HCT116 (cell line): ENCODE measurements at regions not wholly inside any gene's neighbourhood (a gene's known extent, or its start where the extent isn't known, plus 50 kb on each side); places are given as distances from the start of the nearest gene placed in this dataset.

Source experiments
- ATAC-seq: fragments of 200-7000 bp; cut with Tn5 transposase; 2 replicates; pipeline ENCODE4 v1.9.1; 2020; ENCODE audit warnings: mild to moderate bottlenecking, moderate library complexity
- BruUV-seq: library from RNA; stranded (reverse); fragments of 400-500 nt; replicated peaks from 2 replicates; lab custom pipeline; 2021; lab: Mats Ljungman, UMichigan
- CTCF ChIA-PET: fragments of 300-600 bp; sonication (Branson Sonifier 250); formaldehyde crosslinking; loops from one replicate; lab custom pipeline; 2021; ENCODE audit warnings: antibody characterized with exemption; lab: Charles Lee
- POLR2A ChIA-PET: fragments of 300-600, 350-600 bp; sonication (Branson Sonifier 250); formaldehyde crosslinking; loops from one replicate; lab custom pipeline; 2021; ENCODE audit warnings: antibody characterized with exemption; lab: Charles Lee
- RAD21 ChIA-PET, 2 experiments: fragments of 300-600 bp; sonication (Branson Sonifier 250); formaldehyde crosslinking; loops; one replicate each; lab custom pipeline; 2023; ENCODE audit warnings: low total read pairs in 2 of 2; ENCODE audit not compliant: uncharacterized antibody in 2 of 2, unreplicated experiment in 2 of 2, low non-redundant PET in 1 of 2; lab: Charles Lee
- DNase-seq: peaks from one replicate; pipeline ENCODE4 v3.0.0-alpha.2; 2010; ENCODE audit warnings: low read depth, low spot score
- H2AFZ ChIP-seq: fragments of 200-600 bp; shearing (Covaris generic), sonication (generic); 2 replicates; pipeline ENCODE4 v1.6.1; 2017; ENCODE audit warnings: low read depth, mixed run types, mixed read lengths, antibody characterized with exemption, low read length; ENCODE audit not compliant: poor library complexity, severe bottlenecking
- H3K27ac ChIP-seq: 2 replicates; pipeline ENCODE4 v1.5.1; 2012; ENCODE audit warnings: low read depth, low read length
- H3K27me3 ChIP-seq: fragments of 200-600 bp; sonication (generic); 2 replicates; pipeline ENCODE4 v1.6.1; 2016; ENCODE audit warnings: mixed run types, low read length, mixed read lengths; ENCODE audit not compliant: insufficient read depth
- H3K36me3 ChIP-seq, 2 experiments: fragments of 200-500 bp in 1 of 2; fragments of 200-600 bp in 1 of 2; sonication (Bioruptor generic) in 1 of 2; sonication (generic) in 1 of 2; 2 replicates each; pipeline versions ENCODE4 v1.5.1 to v1.6.1; 2014 to 2016; ENCODE audit warnings: low read length in 2 of 2, inconsistent platforms in 1 of 2, mixed read lengths in 1 of 2, mixed run types in 1 of 2; ENCODE audit not compliant: insufficient read depth in 2 of 2, control insufficient read depth in 1 of 2
- H3K4me1 ChIP-seq, 2 experiments: fragments of 200-600 bp in 1 of 2; sonication (generic) in 1 of 2; 2 replicates each; pipeline versions ENCODE4 v1.5.1 to v1.6.1; 2012 to 2017; ENCODE audit warnings: low read length in 2 of 2, inconsistent platforms in 1 of 2, mild to moderate bottlenecking in 1 of 2, mixed read lengths in 1 of 2, mixed run types in 1 of 2, moderate library complexity in 1 of 2; ENCODE audit not compliant: insufficient read depth in 2 of 2, control insufficient read depth in 1 of 2
- H3K4me2 ChIP-seq: fragments of 200-600 bp; sonication (generic); 2 replicates; pipeline ENCODE4 v1.6.1; 2017; ENCODE audit warnings: mixed run types, low read length, mixed read lengths
- H3K4me3 ChIP-seq, 2 experiments: fragments of 200-600 bp in 1 of 2; sonication (generic) in 1 of 2; replicated peaks in 1 of 2; 2 replicates each; pipeline ENCODE4 v1.5.1; 2011 to 2016; ENCODE audit warnings: low read length in 2 of 2, control low read depth in 1 of 2, low read depth in 1 of 2, mild to moderate bottlenecking in 1 of 2, mixed read lengths in 1 of 2, mixed run types in 1 of 2
- H3K79me2 ChIP-seq: fragments of 200-600 bp; sonication (generic); 2 replicates; pipeline ENCODE4 v1.6.1; 2017; ENCODE audit warnings: mild to moderate bottlenecking, mixed run types, low read length, moderate library complexity, mixed read lengths; ENCODE audit not compliant: insufficient read depth
- H3K9ac ChIP-seq: fragments of 200-600 bp; sonication (generic); 2 replicates; pipeline ENCODE4 v1.6.1; 2016; ENCODE audit warnings: low read length, mixed read lengths
- H3K9me2 ChIP-seq: fragments of 200-600 bp; sonication (generic), shearing (Covaris generic); 2 replicates; pipeline ENCODE4 v1.6.1; 2017; ENCODE audit warnings: mixed run types, mild to moderate bottlenecking, moderate library complexity; ENCODE audit not compliant: insufficient read depth
- H3K9me3 ChIP-seq, 2 experiments: fragments of 200-500 bp in 1 of 2; fragments of 200-600 bp in 1 of 2; sonication (Bioruptor generic) in 1 of 2; sonication (generic) in 1 of 2; 2 replicates each; pipeline ENCODE4 v1.6.1; 2014 to 2017; ENCODE audit warnings: low read length in 2 of 2, mixed read lengths in 2 of 2, inconsistent platforms in 1 of 2, low read depth in 1 of 2, mild to moderate bottlenecking in 1 of 2, mixed run types in 1 of 2, moderate library complexity in 1 of 2; ENCODE audit not compliant: control insufficient read depth in 1 of 2, insufficient read depth in 1 of 2
- H4K20me1 ChIP-seq: fragments of 200-600 bp; sonication (generic), shearing (Covaris generic); 2 replicates; pipeline ENCODE4 v1.6.1; 2017; ENCODE audit warnings: mixed run types, mild to moderate bottlenecking, moderate library complexity; ENCODE audit not compliant: insufficient read depth
- CEBPB ChIP-seq: IDR thresholded peaks from 2 replicates; pipeline ENCODE4 v1.6.1; 2012; ENCODE audit warnings: low read depth
- JUND ChIP-seq: IDR thresholded peaks from 2 replicates; pipeline ENCODE4 v1.6.1; 2012
- MAX ChIP-seq: IDR thresholded peaks from 2 replicates; pipeline ENCODE4 v1.6.1; 2012
- SRF ChIP-seq: IDR thresholded peaks from 2 replicates; pipeline ENCODE4 v1.6.1; 2012; ENCODE audit warnings: low read depth
- ZBTB33 ChIP-seq: IDR thresholded peaks from 2 replicates; pipeline ENCODE4 v1.6.1; 2011; ENCODE audit warnings: mild to moderate bottlenecking, low read length, moderate library complexity; ENCODE audit not compliant: insufficient replicate concordance; ENCODE audit errors: extremely low read depth
- ZFX ChIP-seq: fragments of 450-650 bp; IDR thresholded peaks from 2 replicates; pipeline ENCODE4 v1.6.1; 2017
- intact Hi-C: fragments of 100-400 bp; cut with micrococcal nuclease; formaldehyde crosslinking; loops from 2 replicates; pipeline ENCODE4 v1.10.0; 2022

DNA sequence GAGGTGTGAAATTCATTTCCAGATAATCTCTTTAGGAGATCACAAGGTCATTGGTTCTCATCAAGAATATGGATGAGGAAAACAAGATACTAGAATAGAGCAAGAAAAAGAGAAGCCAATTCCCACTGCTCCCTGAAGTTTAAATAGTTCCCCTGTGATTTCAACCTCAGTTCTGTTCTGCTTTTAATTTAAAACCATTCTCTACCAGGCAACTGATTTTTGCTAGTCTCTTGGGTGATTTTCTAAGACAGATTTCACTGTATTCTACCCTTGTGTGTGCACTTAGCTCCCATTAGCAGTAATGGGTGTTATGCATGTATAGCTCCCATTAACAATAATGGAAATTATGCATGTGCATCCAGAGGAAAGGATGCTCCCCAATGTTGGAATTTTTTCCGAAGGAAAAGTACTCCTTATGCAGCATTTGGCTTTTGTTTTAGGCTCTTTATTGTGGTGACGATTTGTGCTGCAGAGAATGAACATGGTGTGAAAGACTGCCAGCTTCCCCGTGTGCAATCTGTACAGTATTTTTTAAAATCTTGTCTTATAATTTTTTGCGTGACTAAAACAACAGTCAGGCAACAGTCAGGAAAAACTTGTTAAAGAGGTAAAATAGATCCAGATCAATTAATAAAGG is 144.0 kb upstream of the ZRANB2 start:
- H3K9me3 ChIP-seq: no peaks in the 10 kb centered on the region
- no TSS peak for BruUV-seq
- no peak for ATAC-seq

More for the DNA sequence above, 144.0 kb upstream of the ZRANB2 start:
- ChIA-PET POLR2A (no interaction called here), CTCF (no interaction called here), RAD21 (no interaction called here)
- Histone ChIP-seq H3K9me2 (no peaks in the 10 kb centered on the region), H3K27ac (no peak overlapping the region), H3K4me3 (no peak overlapping the region), H3K27me3 (no peaks in the 10 kb centered on the region), H3K36me3 (no peaks in the 10 kb centered on the region), H3K4me1 (no peaks in the 10 kb centered on the region), H4K20me1 (no peaks in the 10 kb centered on the region), H3K79me2 (no peaks in the 10 kb centered on the region), H3K4me2 (no peak overlapping the region), H2AFZ (no peak overlapping the region), H3K9ac (no peak overlapping the region)
- TF ChIP-seq MAX: no peak
- TF ChIP-seq CEBPB: no peak
- no peak for TF ChIP-seq JUND
- no peak for TF ChIP-seq ZFX
- TF ChIP-seq SRF: no peak
- no peak for TF ChIP-seq ZBTB33
- DNase-seq: no peak
- intact Hi-C loops: no loop called here
